Cardiac septum (tissue), 1 donor: ENCODE measurements at regions not wholly inside any gene's neighbourhood (a gene's known extent, or its start where the extent isn't known, plus 50 kb on each side); places are given as distances from the start of the nearest gene placed in this dataset.

ENCODE experiments used
- DNase-seq: peaks from one replicate; pipeline ENCODE4 v3.0.0-alpha.2; 2020; ENCODE audit warnings: low spot score
- intact Hi-C: fragments of 100-400 bp; cut with DNase I; formaldehyde crosslinking; loops from one replicate; pipeline ENCODE4 v1.14.0; 2022
- donor health status: DM: no; HTN: no; CAD: no.

- intact Hi-C loops = no loop called here
Observed at GRCh38 chr22:47663615-47664605, 901.5 kb downstream of the TBC1D22A start.

GRCh38 chr22:47659467-47660223 is 897.2 kb downstream of the TBC1D22A start:
- no peak for DNase-seq
- intact Hi-C loops = no loop called here

More at GRCh38 chr22:47663615-47664605, 901.5 kb downstream of the TBC1D22A start:
- DNase-seq = no peak

- no peak for DNase-seq
- intact Hi-C loops = no loop called here
Observed at GRCh38 chr22:47658182-47658581, 895.7 kb downstream of the TBC1D22A start.

GRCh38 chr22:47657224-47657623 is 894.8 kb downstream of the TBC1D22A start:
- intact Hi-C loops = no loop called here
- DNase-seq = no peak

GRCh38 chr22:47656806-47657205 is 894.4 kb downstream of the TBC1D22A start:
- intact Hi-C loops = no loop called here
- DNase-seq = no peak

- intact Hi-C loops = no loop called here
- DNase-seq = no peak
Observed at GRCh38 chr22:47655930-47656329, 893.5 kb downstream of the TBC1D22A start.

GRCh38 chr22:47654922-47655491 is 892.6 kb downstream of the TBC1D22A start:
- DNase-seq = no peak
- intact Hi-C loops = no loop called here

GRCh38 chr22:47653921-47654320 is 891.5 kb downstream of the TBC1D22A start:
- no peak for DNase-seq
- intact Hi-C loops = no loop called here

GRCh38 chr22:47651216-47651987 is 889.0 kb downstream of the TBC1D22A start:
- DNase-seq = no peak

GRCh38 chr22:47647720-47648119 is 885.3 kb downstream of the TBC1D22A start:
- no peak for DNase-seq
- intact Hi-C loops = no loop called here

More at GRCh38 chr22:47651216-47651987, 889.0 kb downstream of the TBC1D22A start:
- intact Hi-C loops = no loop called here

- DNase-seq = no peak
- intact Hi-C loops = no loop called here
Observed at GRCh38 chr22:47647181-47647580, 884.7 kb downstream of the TBC1D22A start.

- intact Hi-C loops = no loop called here
- DNase-seq = no peak
Observed at GRCh38 chr22:47645923-47646322, 883.5 kb downstream of the TBC1D22A start.

GRCh38 chr22:47645450-47645914 is 883.0 kb downstream of the TBC1D22A start:
- intact Hi-C loops = no loop called here

GRCh38 chr22:47634347-47634746 is 871.9 kb downstream of the TBC1D22A start:
- no peak for DNase-seq
- intact Hi-C loops = no loop called here

More at GRCh38 chr22:47645450-47645914, 883.0 kb downstream of the TBC1D22A start:
- no peak for DNase-seq

- intact Hi-C loops = no loop called here
- DNase-seq = no peak
Observed at GRCh38 chr22:47633111-47633510, 870.7 kb downstream of the TBC1D22A start.

GRCh38 chr22:47632701-47633100 is 870.3 kb downstream of the TBC1D22A start:
- no peak for DNase-seq
- intact Hi-C loops = no loop called here

GRCh38 chr22:47631571-47632102 is 869.2 kb downstream of the TBC1D22A start:
- no peak for DNase-seq
- intact Hi-C loops = no loop called here

GRCh38 chr22:47630741-47631534 is 868.5 kb downstream of the TBC1D22A start:
- no peak for DNase-seq
- intact Hi-C loops = no loop called here
